ENCODE measurements at regions not wholly inside any gene's neighbourhood (a gene's known extent, or its start where the extent isn't known, plus 50 kb on each side); places are given as distances from the start of the nearest gene placed in this dataset.

GRCh38 chr6:23180504-23181293 lies 611.3 kb downstream of the HDGFL1 start:
- no peak for TF ChIP-seq CTCF (IDR thresholded peaks at IDR 0.05)
- no peak for TF ChIP-seq POLR2A (IDR thresholded peaks at IDR 0.05)

Measured in stomach (tissue), 4 donors.